ENCODE measurements at regions not wholly inside any gene's neighbourhood (a gene's known extent, or its start where the extent isn't known, plus 50 kb on each side); places are given as distances from the start of the nearest gene placed in this dataset.

DNA sequence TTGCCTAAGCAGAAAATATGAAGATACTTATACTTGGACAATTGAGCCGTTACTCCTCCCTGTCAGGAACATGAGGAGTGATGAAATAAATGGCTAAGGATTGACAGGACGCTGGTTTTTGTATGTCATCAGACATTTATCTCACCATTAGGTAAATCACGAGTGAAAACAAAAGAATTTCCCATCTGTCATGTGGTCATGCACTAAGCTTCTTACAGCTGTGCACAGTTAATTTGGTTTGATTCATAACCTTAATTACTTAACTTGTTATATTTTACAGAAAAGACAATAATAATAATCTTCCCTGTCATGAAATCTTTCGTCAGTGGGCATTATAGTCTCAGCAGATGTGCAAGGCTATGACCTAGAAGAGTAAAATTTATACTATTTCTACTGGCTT, 266.5 kb downstream of the HGF start:
- no peak for TF ChIP-seq ELK4 (CRISPR knock-in tag; IDR thresholded peaks at IDR 0.05; ENCODE audit: borderline replicate concordance)
- TF ChIP-seq FIP1L1 (IDR thresholded peaks at IDR 0.05; ENCODE audit: borderline replicate concordance, insufficient read depth, low read depth, low read length) = no peak
- TF ChIP-seq, protein P1, sequence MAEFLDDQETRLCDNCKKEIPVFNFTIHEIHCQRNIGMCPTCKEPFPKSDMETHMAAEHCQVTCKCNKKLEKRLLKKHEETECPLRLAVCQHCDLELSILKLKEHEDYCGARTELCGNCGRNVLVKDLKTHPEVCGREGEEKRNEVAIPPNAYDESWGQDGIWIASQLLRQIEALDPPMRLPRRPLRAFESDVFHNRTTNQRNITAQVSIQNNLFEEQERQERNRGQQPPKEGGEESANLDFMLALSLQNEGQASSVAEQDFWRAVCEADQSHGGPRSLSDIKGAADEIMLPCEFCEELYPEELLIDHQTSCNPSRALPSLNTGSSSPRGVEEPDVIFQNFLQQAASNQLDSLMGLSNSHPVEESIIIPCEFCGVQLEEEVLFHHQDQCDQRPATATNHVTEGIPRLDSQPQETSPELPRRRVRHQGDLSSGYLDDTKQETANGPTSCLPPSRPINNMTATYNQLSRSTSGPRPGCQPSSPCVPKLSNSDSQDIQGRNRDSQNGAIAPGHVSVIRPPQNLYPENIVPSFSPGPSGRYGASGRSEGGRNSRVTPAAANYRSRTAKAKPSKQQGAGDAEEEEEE (CRISPR knock-in tag; IDR thresholded peaks at IDR 0.05; ENCODE audit: borderline replicate concordance) = no peak
- TF ChIP-seq PHB2 (IDR thresholded peaks at IDR 0.05; ENCODE audit: partially characterized antibody) = no peak
- no peak for TF ChIP-seq CTCF (CRISPR knock-in tag; IDR thresholded peaks at IDR 0.05)
- no peak for TF ChIP-seq ISX (CRISPR knock-in tag; conservative IDR thresholded peaks at IDR 0.05)
- TF ChIP-seq KAT8 (CRISPR knock-in tag; IDR thresholded peaks at IDR 0.05) = no peak
- TF ChIP-seq, protein P2, sequence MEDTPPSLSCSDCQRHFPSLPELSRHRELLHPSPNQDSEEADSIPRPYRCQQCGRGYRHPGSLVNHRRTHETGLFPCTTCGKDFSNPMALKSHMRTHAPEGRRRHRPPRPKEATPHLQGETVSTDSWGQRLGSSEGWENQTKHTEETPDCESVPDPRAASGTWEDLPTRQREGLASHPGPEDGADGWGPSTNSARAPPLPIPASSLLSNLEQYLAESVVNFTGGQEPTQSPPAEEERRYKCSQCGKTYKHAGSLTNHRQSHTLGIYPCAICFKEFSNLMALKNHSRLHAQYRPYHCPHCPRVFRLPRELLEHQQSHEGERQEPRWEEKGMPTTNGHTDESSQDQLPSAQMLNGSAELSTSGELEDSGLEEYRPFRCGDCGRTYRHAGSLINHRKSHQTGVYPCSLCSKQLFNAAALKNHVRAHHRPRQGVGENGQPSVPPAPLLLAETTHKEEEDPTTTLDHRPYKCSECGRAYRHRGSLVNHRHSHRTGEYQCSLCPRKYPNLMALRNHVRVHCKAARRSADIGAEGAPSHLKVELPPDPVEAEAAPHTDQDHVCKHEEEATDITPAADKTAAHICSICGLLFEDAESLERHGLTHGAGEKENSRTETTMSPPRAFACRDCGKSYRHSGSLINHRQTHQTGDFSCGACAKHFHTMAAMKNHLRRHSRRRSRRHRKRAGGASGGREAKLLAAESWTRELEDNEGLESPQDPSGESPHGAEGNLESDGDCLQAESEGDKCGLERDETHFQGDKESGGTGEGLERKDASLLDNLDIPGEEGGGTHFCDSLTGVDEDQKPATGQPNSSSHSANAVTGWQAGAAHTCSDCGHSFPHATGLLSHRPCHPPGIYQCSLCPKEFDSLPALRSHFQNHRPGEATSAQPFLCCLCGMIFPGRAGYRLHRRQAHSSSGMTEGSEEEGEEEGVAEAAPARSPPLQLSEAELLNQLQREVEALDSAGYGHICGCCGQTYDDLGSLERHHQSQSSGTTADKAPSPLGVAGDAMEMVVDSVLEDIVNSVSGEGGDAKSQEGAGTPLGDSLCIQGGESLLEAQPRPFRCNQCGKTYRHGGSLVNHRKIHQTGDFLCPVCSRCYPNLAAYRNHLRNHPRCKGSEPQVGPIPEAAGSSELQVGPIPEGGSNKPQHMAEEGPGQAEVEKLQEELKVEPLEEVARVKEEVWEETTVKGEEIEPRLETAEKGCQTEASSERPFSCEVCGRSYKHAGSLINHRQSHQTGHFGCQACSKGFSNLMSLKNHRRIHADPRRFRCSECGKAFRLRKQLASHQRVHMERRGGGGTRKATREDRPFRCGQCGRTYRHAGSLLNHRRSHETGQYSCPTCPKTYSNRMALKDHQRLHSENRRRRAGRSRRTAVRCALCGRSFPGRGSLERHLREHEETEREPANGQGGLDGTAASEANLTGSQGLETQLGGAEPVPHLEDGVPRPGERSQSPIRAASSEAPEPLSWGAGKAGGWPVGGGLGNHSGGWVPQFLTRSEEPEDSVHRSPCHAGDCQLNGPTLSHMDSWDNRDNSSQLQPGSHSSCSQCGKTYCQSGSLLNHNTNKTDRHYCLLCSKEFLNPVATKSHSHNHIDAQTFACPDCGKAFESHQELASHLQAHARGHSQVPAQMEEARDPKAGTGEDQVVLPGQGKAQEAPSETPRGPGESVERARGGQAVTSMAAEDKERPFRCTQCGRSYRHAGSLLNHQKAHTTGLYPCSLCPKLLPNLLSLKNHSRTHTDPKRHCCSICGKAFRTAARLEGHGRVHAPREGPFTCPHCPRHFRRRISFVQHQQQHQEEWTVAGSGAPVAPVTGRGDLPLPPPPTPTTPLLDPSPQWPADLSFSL (CRISPR knock-in tag; IDR thresholded peaks at IDR 0.05) = no peak
- no peak for TF ChIP-seq ZNF674 (CRISPR knock-in tag; IDR thresholded peaks at IDR 0.05; ENCODE audit: low read depth)
- TF ChIP-seq YY1 (IDR thresholded peaks at IDR 0.05; ENCODE audit: insufficient read depth, insufficient replicate concordance, low read depth, low read length) = no peak

All from HepG2 (cell line).